HG03460 (cell line): ENCODE measurements at regions not wholly inside any gene's neighbourhood (a gene's known extent, or its start where the extent isn't known, plus 50 kb on each side); places are given as distances from the start of the nearest gene placed in this dataset.

Source experiments
- ATAC-seq: cut with Tn5 transposase; IDR thresholded peaks from one replicate; pipeline ENCODE4 v1.9.1; 2021; ENCODE audit not compliant: unreplicated experiment

- no peak for ATAC-seq
These were observed 63.4 kb upstream of the PPP2R5A start for GRCh38 chr1:212221801-212222200.

GRCh38 chr1:212224102-212224501 is 61.1 kb upstream of the PPP2R5A start:
- no peak for ATAC-seq

DNA sequence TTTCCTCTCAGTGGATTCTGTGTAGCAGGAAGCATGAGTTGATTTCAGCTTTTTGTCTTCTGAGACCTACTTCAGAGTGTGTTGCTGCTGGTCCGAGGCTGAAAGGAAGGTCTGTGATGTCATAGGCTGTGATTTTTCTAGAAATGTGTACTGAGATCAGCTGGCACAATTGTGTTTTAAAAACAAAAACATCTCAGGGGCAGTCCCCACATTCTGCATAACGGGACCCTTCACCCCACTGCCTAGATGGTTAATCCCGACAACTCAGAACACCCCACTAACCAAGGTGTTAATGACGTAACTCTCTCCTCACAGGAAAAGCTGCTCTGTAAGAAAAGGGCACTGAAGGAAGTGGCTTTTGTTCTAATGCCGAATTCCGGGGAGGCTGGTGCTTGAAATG is 59.8 kb upstream of the PPP2R5A start:
- peak; percentile 31 for ATAC-seq

DNA sequence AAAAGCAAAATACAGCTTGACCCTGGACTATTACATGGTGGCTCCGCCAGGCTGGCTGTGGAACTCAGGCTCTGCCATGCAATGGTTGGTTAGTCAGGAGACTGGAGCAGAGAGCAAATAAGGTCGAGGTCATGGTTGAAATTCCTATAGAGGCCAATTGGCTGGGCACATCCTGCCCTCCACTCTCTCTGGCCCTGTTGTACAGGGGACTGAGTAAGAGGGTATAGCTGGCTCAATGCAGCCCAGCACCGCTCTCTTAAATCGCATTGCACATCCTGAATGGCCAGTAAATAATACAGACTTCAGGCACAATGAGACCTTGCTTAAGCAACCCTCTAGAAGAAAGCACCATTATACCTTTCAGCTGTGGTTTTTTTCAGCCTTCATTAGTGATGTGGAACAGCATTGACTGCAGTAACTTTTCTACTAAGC is 59.3 kb upstream of the PPP2R5A start:
- ATAC-seq, result peak; percentile 68

- ATAC-seq, result no peak
These were observed 58.7 kb upstream of the PPP2R5A start for GRCh38 chr1:212226467-212226866.

GRCh38 chr1:212228076-212228475 is 57.1 kb upstream of the PPP2R5A start:
- ATAC-seq, result no peak

DNA sequence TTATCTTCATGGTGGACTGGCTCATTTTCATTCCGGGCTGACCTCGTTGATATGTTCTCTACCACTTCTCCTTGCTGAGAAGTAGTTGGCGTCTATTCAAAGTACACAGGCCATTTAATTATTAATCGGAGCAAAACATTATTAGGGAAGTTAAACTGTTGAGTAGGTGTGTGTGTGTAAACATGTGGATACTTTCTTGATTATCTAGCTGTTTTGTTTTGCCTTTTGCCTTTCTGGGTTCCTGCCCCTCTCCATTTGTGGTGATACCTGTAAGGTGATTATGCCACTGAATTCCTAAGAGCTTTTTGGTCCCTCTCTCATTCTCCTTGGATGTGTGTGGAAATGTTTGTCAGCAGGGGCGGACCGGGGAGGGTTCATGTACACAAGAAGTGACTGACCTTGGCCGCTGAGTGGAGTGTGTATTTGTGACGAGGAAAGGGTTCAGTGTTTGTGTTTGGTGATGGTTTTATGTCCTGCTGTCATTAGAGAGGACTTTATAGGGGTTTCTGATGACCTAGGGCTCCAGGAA is 56.6 kb upstream of the PPP2R5A start:
- ATAC-seq, result no peak

DNA sequence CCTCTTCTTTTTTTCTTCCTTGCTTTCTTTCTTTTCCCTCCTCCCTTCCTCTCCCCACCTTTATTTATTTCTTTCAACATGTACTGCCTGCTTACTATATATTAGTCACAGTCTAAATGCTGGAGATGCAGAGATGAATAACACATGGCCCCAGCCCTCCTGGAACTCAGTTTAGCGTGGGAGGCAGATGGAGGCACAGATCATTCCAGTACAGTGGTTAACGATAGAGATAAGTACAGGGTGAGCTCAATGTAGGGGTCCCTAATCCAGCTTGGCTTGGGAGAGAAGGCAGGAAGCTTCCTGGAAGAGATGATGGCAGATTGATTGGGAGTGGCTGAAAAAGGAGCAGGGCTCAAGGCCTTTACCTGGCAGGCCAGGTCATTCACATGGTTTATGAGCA is 55.6 kb upstream of the PPP2R5A start:
- ATAC-seq, result no peak

DNA sequence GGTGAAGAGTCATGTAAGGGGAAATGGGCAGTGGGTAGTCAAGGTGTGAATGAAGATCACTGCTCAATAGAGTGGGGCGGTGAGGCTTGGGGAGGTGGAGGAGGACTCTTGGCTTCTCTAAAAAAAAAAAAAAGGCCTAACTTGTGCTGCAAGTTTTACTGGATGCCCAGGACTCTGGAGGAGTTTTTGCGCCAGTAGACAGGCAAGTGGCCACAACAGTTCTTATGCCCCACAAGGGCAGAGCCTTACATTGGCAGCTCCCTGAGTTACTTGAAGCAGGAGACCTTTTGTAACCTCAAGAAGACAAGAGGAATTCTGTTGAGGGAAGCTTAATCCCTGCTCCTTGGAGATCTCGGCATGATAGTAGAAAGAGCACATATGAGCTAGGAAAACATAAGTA is 54.9 kb upstream of the PPP2R5A start:
- no peak for ATAC-seq

DNA sequence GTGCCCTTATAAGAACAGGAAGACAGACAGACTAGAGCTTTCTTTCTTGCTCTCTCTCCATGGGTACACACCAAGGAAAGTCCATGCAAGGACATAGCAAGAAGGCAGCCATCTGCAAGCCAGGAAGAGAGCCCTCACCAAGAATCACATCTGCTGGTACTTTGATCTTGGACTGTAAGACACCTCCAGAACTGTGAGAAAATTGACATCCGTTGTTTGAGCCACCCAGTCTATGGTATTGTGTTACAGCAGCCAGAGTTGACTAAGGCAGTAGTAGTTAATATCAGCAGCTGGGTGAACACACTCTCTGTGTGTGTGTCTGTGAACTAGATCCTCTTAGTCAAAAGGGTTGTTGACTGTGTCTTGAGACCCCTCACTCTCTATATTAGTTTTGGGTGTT is 53.8 kb upstream of the PPP2R5A start:
- no peak for ATAC-seq

DNA sequence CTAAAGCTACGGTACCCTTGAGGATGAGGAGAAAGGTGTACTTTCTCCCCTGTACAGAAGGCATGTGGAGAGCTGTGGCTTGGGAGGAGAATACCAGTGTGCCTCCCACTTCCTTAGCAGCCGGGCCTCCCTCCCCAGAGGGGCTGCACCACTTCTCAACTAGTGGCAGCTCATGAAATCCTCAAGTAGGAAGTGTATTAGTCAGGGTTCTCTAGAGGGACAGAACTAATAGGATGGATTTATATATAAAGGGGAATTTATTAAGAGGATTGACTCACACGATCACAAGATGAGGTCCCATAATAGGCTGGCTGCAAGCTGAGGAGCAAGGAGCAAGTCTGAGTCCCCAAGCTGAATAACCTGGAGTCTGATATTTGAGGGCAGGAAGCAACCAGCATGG is 53.1 kb upstream of the PPP2R5A start:
- no peak for ATAC-seq

- no peak for ATAC-seq
These were observed 51.9 kb upstream of the PPP2R5A start for GRCh38 chr1:212233321-212233720.

DNA sequence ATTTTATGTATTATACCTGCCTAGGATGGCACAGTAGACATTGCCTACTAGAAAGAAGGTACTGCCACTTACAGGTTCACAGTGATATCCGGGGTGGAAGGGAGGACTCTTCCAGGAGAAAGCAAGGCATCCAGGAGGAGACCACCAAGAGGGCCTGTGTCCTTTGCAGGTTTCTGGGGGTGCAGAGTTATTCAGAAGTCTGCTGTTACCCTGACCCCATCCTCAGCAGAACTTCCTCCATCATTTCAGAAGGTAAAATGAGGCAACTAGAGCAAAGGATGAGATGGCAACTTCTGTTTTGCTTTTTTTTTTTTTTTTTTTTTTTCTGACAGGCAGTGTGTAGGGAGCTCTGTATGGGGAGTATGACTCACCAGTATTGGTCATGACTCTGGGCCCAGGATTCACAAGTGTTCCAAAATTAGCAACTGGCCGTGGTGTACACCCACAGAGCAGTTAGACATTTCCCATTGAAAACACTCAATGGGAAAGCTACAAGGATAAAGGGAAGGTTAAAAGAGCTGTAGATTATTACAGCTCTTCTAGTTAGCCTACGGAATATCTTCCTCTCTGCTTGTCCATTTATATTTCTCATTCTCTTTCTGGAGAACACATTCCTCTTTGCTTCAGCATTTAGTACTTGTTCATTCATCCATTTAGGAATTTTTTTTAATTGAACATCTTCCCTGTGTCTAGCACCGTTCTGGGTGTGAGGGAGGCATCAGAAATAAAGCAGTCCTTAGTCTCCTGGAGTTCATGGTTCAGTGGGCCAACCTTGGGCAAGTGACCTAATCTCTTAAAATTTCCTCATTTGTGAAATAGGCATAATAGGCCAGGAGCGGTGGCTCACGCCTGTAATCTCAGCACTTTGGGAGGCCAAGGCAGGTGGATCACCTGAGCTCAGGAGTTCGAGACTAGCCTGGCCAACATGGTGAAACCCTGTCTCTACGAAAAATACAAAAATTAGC is 50.5 kb upstream of the PPP2R5A start:
- ATAC-seq, result peak; percentile 74
